IPS-18a (cell line): ENCODE measurements at regions not wholly inside any gene's neighbourhood (a gene's known extent, or its start where the extent isn't known, plus 50 kb on each side); places are given as distances from the start of the nearest gene placed in this dataset.

Source experiments
- H3K27ac ChIP-seq: one replicate; pipeline ENCODE4 v1.5.1; 2013; ENCODE audit warnings: low read length
- H3K27me3 ChIP-seq: one replicate; pipeline ENCODE4 v1.6.1; 2013; ENCODE audit warnings: mild to moderate bottlenecking, low read length; ENCODE audit not compliant: control insufficient read depth, insufficient read depth
- H3K36me3 ChIP-seq: one replicate; pipeline ENCODE4 v1.6.1; 2013; ENCODE audit warnings: low read depth, low read length; ENCODE audit not compliant: control insufficient read depth
- H3K4me1 ChIP-seq: one replicate; pipeline ENCODE4 v1.6.1; 2013; ENCODE audit warnings: low read depth, low read length; ENCODE audit not compliant: control insufficient read depth
- H3K4me3 ChIP-seq: one replicate; pipeline ENCODE4 v1.5.1; 2013; ENCODE audit warnings: low read length
- H3K9ac ChIP-seq: one replicate; pipeline ENCODE4 v1.6.1; 2013; ENCODE audit warnings: mild to moderate bottlenecking, low read length, moderate library complexity
- H3K9me3 ChIP-seq: one replicate; pipeline ENCODE4 v1.6.1; 2013; ENCODE audit warnings: low read depth, low read length; ENCODE audit not compliant: control insufficient read depth

- Histone ChIP-seq H3K27ac (no peak overlapping the region), H3K9ac (no peak overlapping the region), H3K4me1 (no peaks in the 10 kb centered on the region), H3K9me3 (no peaks in the 10 kb centered on the region), H3K27me3 (no peaks in the 10 kb centered on the region), H3K4me3 (no peak overlapping the region), H3K36me3 (no peaks in the 10 kb centered on the region)
Observed at GRCh38 chr20:40786336-40786735, 97.3 kb upstream of the MAFB start.

- Histone ChIP-seq H3K4me1 (no peaks in the 10 kb centered on the region), H3K27me3 (no peaks in the 10 kb centered on the region), H3K9ac (no peak overlapping the region), H3K9me3 (no peaks in the 10 kb centered on the region), H3K4me3 (no peak overlapping the region), H3K36me3 (no peaks in the 10 kb centered on the region), H3K27ac (no peak overlapping the region)
Observed at GRCh38 chr20:40787941-40788340, 98.9 kb upstream of the MAFB start.

- no peaks in the 10 kb centered on the region for H3K9me3 ChIP-seq
- H3K27me3 ChIP-seq, result no peaks in the 10 kb centered on the region
- no peaks in the 10 kb centered on the region for H3K4me1 ChIP-seq
- no peaks in the 10 kb centered on the region for H3K36me3 ChIP-seq
- no peak overlapping the region for H3K27ac ChIP-seq
- H3K4me3 ChIP-seq, result no peak overlapping the region
- H3K9ac ChIP-seq, result no peak overlapping the region
Observed at GRCh38 chr20:40797425-40797824, 108.4 kb upstream of the MAFB start.

- Histone ChIP-seq H3K4me1 (no peaks in the 10 kb centered on the region), H3K4me3 (no peak overlapping the region), H3K9ac (no peak overlapping the region), H3K27ac (no peak overlapping the region), H3K36me3 (no peaks in the 10 kb centered on the region), H3K27me3 (no peaks in the 10 kb centered on the region), H3K9me3 (no peaks in the 10 kb centered on the region)
Observed at GRCh38 chr20:40798066-40798465, 109.0 kb upstream of the MAFB start.

GRCh38 chr20:40802886-40803285 lies 113.8 kb upstream of the MAFB start:
- H3K27me3 ChIP-seq, result no peaks in the 10 kb centered on the region
- no peaks in the 10 kb centered on the region for H3K9me3 ChIP-seq

GRCh38 chr20:40803381-40803780 lies 114.3 kb upstream of the MAFB start:
- Histone ChIP-seq H3K4me1 (no peaks in the 10 kb centered on the region), H3K9me3 (no peaks in the 10 kb centered on the region), H3K4me3 (no peak overlapping the region), H3K36me3 (no peaks in the 10 kb centered on the region), H3K9ac (no peak overlapping the region), H3K27me3 (no peaks in the 10 kb centered on the region), H3K27ac (no peak overlapping the region)

More at GRCh38 chr20:40802886-40803285, 113.8 kb upstream of the MAFB start:
- no peak overlapping the region for H3K9ac ChIP-seq
- no peak overlapping the region for H3K4me3 ChIP-seq
- no peaks in the 10 kb centered on the region for H3K4me1 ChIP-seq
- H3K36me3 ChIP-seq, result no peaks in the 10 kb centered on the region
- no peak overlapping the region for H3K27ac ChIP-seq

- no peaks in the 10 kb centered on the region for H3K36me3 ChIP-seq
- no peak overlapping the region for H3K9ac ChIP-seq
- no peaks in the 10 kb centered on the region for H3K4me1 ChIP-seq
- no peaks in the 10 kb centered on the region for H3K9me3 ChIP-seq
- H3K4me3 ChIP-seq, result no peak overlapping the region
- no peak overlapping the region for H3K27ac ChIP-seq
- no peaks in the 10 kb centered on the region for H3K27me3 ChIP-seq
Observed at GRCh38 chr20:40805592-40805991, 116.6 kb upstream of the MAFB start.

GRCh38 chr20:40806929-40807820 lies 118.1 kb upstream of the MAFB start:
- Histone ChIP-seq H3K4me1 (no peaks in the 10 kb centered on the region), H3K36me3 (no peaks in the 10 kb centered on the region), H3K27ac (no peak overlapping the region), H3K4me3 (no peak overlapping the region), H3K9ac (no peak overlapping the region), H3K27me3 (no peaks in the 10 kb centered on the region), H3K9me3 (no peaks in the 10 kb centered on the region)

- no peak overlapping the region for H3K4me3 ChIP-seq
- no peaks in the 10 kb centered on the region for H3K4me1 ChIP-seq
- no peak overlapping the region for H3K27ac ChIP-seq
- H3K9me3 ChIP-seq, result no peaks in the 10 kb centered on the region
- no peaks in the 10 kb centered on the region for H3K27me3 ChIP-seq
- no peaks in the 10 kb centered on the region for H3K36me3 ChIP-seq
- H3K9ac ChIP-seq, result no peak overlapping the region
Observed at GRCh38 chr20:40807821-40808170, 118.8 kb upstream of the MAFB start.

GRCh38 chr20:40808936-40809335 lies 119.9 kb upstream of the MAFB start:
- H3K27me3 ChIP-seq, result no peaks in the 10 kb centered on the region
- H3K27ac ChIP-seq, result no peak overlapping the region
- H3K36me3 ChIP-seq, result no peaks in the 10 kb centered on the region
- H3K4me1 ChIP-seq, result no peaks in the 10 kb centered on the region
- H3K4me3 ChIP-seq, result no peak overlapping the region
- no peak overlapping the region for H3K9ac ChIP-seq
- no peaks in the 10 kb centered on the region for H3K9me3 ChIP-seq

GRCh38 chr20:40809361-40809760 lies 120.3 kb upstream of the MAFB start:
- H3K4me1 ChIP-seq, result no peaks in the 10 kb centered on the region
- no peak overlapping the region for H3K4me3 ChIP-seq
- no peaks in the 10 kb centered on the region for H3K36me3 ChIP-seq
- H3K27ac ChIP-seq, result no peak overlapping the region
- H3K27me3 ChIP-seq, result no peaks in the 10 kb centered on the region
- no peaks in the 10 kb centered on the region for H3K9me3 ChIP-seq
- no peak overlapping the region for H3K9ac ChIP-seq

- Histone ChIP-seq H3K27ac (no peak overlapping the region), H3K36me3 (no peaks in the 10 kb centered on the region), H3K9ac (no peak overlapping the region), H3K4me3 (no peak overlapping the region), H3K9me3 (no peaks in the 10 kb centered on the region), H3K27me3 (no peaks in the 10 kb centered on the region), H3K4me1 (no peaks in the 10 kb centered on the region)
Observed at GRCh38 chr20:40810332-40811000, 121.4 kb upstream of the MAFB start.
